IPS-15b (cell line): ENCODE measurements at regions not wholly inside any gene's neighbourhood (a gene's known extent, or its start where the extent isn't known, plus 50 kb on each side); places are given as distances from the start of the nearest gene placed in this dataset.

ENCODE experiments used
- H3K27me3 ChIP-seq: one replicate; pipeline ENCODE4 v1.6.1; 2013; ENCODE audit warnings: low read length; ENCODE audit not compliant: control insufficient read depth, insufficient read depth
- H3K36me3 ChIP-seq: one replicate; pipeline ENCODE4 v1.6.1; 2013; ENCODE audit warnings: low read length; ENCODE audit not compliant: control insufficient read depth, insufficient read depth
- H3K4me1 ChIP-seq: one replicate; pipeline ENCODE4 v1.6.1; 2013; ENCODE audit warnings: mild to moderate bottlenecking, low read length; ENCODE audit not compliant: control insufficient read depth, insufficient read depth
- H3K4me3 ChIP-seq: one replicate; pipeline ENCODE4 v1.5.1; 2013; ENCODE audit warnings: low read depth, low read length
- H3K9ac ChIP-seq: one replicate; pipeline ENCODE4 v1.6.1; 2013; ENCODE audit warnings: low read depth, mild to moderate bottlenecking, low read length
- H3K9me3 ChIP-seq: one replicate; pipeline ENCODE4 v1.6.1; 2013; ENCODE audit warnings: mild to moderate bottlenecking, low read length; ENCODE audit not compliant: control insufficient read depth, insufficient read depth

DNA sequence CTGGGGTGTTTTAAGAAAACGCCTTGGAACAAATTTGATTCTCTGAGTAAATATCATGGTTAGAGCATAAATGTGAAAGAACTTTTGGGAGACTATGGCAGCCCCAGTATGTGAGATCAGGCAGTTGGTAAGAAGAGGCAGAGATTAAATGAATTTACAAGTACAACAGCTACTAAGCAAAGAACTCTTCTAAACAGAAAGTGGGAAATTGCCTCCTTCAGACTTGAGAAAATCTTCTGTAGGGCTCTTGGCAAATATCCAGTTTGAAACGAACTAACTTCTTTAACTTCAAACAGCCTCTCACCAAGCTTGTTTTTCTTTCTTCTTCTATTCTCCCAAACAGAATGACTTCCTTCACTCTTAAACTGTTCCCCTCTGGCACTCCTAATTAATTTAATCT, 337.7 kb downstream of the SIPA1L2 start:
- Histone ChIP-seq H3K27me3 (no peaks in the 10 kb centered on the region), H3K9me3 (no peaks in the 10 kb centered on the region), H3K4me3 (no peak overlapping the region), H3K4me1 (no peaks in the 10 kb centered on the region), H3K9ac (no peak overlapping the region), H3K36me3 (no peaks in the 10 kb centered on the region)

DNA sequence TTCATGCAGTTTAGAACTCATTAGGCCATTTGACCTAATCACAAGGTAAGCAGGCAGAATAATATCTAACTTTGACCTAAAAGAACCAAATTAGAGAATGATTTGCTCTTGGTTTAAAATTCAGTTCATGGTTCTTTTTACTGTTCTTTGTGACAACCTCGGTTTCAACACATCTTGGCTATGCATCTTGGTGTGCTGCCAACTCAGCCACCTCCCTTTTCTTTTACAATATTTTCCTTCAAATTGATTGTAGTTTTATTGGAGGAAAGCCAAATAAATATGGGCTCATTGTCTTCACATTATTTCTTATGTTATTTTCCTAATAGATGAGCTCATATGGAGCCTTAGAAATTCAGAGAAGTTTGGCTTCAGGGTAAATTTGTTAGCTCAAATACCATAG, 338.3 kb downstream of the SIPA1L2 start:
- Histone ChIP-seq H3K36me3 (no peaks in the 10 kb centered on the region), H3K4me3 (no peak overlapping the region), H3K9me3 (no peaks in the 10 kb centered on the region), H3K9ac (no peak overlapping the region), H3K4me1 (no peaks in the 10 kb centered on the region), H3K27me3 (no peaks in the 10 kb centered on the region)

DNA sequence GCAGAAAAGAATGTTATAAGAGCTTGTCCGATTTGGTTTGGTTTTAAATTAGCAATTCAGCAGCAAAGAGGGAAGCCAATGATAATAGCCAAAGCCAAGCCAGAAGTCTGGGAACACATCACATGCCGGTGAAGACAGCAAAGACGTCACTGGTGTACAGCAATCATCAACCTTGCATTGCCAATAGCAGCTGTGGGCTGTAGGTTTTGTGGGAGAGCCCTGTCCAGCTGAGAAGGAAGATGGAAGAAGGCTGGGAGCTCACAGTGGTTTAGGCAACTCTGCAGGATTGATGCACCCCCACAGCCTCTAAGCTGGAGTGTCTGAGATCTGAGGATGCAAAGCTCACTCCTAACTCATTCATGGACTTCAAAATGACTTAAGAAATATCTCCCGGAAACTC, 338.7 kb downstream of the SIPA1L2 start:
- H3K4me1 ChIP-seq: no peaks in the 10 kb centered on the region
- no peaks in the 10 kb centered on the region for H3K9me3 ChIP-seq

DNA sequence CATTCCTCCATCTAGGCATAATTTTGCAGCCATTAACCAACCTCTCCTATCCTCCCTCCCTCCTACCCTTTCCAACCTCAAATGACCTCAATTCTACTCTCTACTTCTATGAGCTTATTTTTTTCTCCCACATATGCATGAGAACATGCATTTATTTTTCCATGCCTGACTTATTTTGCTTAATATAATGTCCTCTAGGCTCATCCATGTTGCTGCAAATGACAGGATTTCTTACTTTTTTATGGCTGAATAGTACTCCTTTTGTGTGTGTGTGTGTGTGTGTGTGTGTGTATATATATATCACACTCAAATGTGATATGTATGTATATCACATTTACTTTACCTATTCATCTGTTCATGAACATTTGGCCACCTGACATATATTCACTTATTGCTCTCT, 339.4 kb downstream of the SIPA1L2 start:
- no peaks in the 10 kb centered on the region for H3K27me3 ChIP-seq
- H3K36me3 ChIP-seq: no peaks in the 10 kb centered on the region
- H3K9me3 ChIP-seq: no peaks in the 10 kb centered on the region
- H3K4me1 ChIP-seq: no peaks in the 10 kb centered on the region
- no peak overlapping the region for H3K9ac ChIP-seq
- no peak overlapping the region for H3K4me3 ChIP-seq

More for the DNA sequence above, 338.7 kb downstream of the SIPA1L2 start:
- H3K27me3 ChIP-seq: no peaks in the 10 kb centered on the region
- H3K36me3 ChIP-seq: no peaks in the 10 kb centered on the region
- H3K4me3 ChIP-seq: no peak overlapping the region
- H3K9ac ChIP-seq: no peak overlapping the region

DNA sequence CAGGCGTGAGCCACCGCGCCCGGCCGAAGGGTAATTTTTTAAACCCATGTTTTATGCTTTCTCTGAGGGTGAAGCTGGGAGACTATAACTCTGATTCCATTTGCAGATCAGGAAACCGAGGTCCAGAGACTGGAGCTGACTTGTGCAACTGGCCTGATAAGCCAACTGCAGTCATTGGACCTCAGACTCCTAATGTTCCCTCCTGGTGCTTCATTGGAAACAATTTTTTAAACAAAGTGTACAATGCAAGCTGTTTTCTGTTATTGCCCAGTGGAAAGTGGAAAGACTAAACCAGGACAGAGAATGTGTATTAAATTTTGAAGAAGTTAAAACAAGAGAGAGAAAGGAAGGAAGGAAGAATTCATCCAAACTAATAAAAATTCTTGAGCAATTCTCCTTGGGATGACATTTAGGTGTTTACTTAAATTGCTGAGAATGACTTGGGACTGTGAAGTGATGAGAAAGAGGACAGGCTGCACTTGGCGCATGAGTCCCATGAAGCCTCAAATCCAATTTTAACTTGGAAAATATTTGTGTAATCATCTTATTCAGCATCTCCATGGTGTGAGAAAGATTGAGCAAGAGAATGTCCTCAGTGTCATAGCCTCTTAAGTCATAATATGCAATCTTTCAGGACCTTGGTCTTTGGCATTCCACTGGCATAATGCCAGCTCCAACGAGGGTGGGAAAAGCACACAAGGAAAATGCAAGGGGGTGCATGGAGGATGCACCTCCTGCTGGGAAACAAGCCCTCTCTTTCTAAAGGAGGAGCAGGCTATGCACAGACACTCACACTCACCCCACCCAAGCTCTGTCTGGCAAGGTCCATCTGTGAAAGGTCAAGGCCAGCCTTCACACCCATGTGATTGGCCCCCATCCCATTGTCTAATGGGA, 342.0 kb downstream of the SIPA1L2 start:
- H3K9ac ChIP-seq: no peak overlapping the region
- H3K4me1 ChIP-seq: no peaks in the 10 kb centered on the region
- H3K36me3 ChIP-seq: no peaks in the 10 kb centered on the region
- H3K4me3 ChIP-seq: no peak overlapping the region
- H3K9me3 ChIP-seq: no peaks in the 10 kb centered on the region
- H3K27me3 ChIP-seq: no peaks in the 10 kb centered on the region

DNA sequence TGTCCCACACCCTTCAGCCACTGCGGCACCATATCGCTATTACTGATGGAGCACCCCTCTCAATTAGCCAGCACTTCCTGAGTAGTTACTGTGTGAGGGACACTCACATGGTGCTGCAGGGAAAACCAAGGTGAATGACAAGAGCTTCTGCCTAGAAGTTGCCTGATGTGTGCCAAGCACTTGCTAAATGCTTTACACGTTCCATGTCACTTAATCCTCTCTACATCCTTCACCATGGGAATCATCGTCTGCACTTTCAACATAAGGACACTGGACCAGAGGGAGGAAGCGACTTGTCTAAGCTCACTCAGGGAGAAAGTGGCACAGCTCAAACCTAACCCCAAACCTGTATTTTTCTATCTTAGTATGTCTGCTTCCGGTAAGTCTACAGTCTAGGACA, 344.8 kb downstream of the SIPA1L2 start:
- Histone ChIP-seq H3K4me3 (no peak overlapping the region), H3K27me3 (no peaks in the 10 kb centered on the region), H3K36me3 (no peaks in the 10 kb centered on the region), H3K4me1 (no peaks in the 10 kb centered on the region), H3K9me3 (no peaks in the 10 kb centered on the region), H3K9ac (no peak overlapping the region)

DNA sequence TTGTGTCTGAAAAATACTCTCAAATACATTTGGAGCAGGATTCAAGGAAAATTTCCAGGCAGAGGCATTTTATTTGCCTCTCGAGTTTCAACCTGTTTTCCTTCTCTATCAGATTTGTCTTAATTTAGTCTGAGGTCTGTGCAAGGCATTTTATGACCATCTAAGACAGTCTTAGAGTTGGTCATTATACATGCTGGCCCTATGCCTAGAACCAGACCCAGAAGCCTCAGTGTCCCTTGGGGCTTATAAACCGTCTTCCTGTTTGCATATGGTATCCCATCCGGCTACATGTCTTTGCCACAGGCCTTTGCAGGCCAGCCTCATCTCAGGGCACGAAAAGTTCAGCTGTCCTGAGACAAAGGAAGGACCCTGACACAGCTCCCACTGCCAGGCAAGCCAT, 346.1 kb downstream of the SIPA1L2 start:
- Histone ChIP-seq H3K27me3 (peaks cover 2% of the 10 kb centered on the region), H3K9me3 (no peaks in the 10 kb centered on the region), H3K36me3 (no peaks in the 10 kb centered on the region), H3K4me1 (peaks cover 3% of the 10 kb centered on the region), H3K4me3 (no peak overlapping the region), H3K9ac (no peak overlapping the region)

DNA sequence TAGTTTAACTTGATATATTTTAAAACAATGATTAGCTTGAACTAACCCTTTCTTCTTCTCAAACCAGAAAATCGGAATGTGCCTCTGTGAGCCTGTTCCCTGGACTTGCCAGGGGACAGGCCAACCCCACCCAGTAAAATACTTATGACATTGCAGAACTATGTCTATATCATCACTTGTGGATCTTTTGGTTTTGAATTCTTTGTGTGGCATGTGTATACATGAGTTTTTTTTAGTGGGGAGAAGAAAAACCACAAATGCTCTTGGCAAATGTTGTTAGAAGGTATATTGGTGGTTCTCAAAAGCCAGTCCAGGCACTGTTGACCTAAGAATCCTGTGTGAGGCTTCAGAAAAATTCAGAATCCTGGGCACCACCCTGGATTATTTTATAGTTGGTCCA, 347.4 kb downstream of the SIPA1L2 start:
- Histone ChIP-seq H3K4me3 (no peak overlapping the region), H3K36me3 (no peaks in the 10 kb centered on the region), H3K27me3 (peaks cover 2% of the 10 kb centered on the region), H3K9ac (no peak overlapping the region), H3K9me3 (no peaks in the 10 kb centered on the region), H3K4me1 (peaks cover 3% of the 10 kb centered on the region)

DNA sequence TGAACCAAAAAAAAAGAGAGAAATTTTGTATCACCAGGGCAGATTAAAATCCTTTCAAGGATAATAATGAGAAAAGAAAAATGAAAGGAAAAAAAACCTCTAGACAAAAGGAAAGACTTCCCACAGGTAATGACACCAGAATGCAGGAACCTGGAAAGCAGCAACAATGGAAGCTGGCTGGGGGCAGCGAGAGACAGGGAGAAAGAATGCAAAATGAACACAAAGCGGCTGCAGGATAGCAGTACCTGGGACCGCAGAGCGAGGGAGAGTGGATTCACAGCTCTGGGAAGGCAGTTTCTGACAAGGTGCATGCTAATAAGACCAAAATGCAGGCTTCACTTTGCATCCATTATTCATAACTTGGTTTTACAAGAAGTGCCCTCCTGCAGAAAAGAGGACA, 349.0 kb downstream of the SIPA1L2 start:
- Histone ChIP-seq H3K4me3 (no peak overlapping the region), H3K4me1 (peaks cover 3% of the 10 kb centered on the region), H3K36me3 (no peaks in the 10 kb centered on the region), H3K9me3 (no peaks in the 10 kb centered on the region), H3K27me3 (peaks cover 4% of the 10 kb centered on the region), H3K9ac (no peak overlapping the region)

DNA sequence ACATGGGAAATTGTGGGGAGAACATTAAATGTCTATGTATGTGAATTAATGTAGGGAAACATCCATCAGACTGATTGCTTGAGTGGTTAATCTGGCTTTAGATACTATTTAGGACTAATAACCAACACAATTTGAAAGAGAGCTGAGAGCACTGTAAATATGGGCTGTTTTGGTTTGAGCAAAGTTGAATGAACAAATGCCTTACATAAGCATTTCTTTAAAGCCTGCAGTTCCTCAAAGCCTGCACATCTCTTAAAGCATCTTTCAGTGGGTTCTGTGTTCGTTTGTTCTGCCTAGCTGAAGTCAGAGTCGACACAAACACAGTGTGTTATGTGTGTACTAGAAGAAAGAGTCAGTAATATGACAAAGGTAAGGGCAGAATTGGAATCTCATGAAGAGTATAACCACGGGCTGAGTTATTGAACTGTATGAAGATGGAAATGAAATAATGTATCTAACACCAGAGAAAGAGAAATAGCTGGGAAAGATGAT, 350.0 kb downstream of the SIPA1L2 start:
- no peaks in the 10 kb centered on the region for H3K36me3 ChIP-seq
- no peak overlapping the region for H3K9ac ChIP-seq
- peaks cover 4% of the 10 kb centered on the region for H3K27me3 ChIP-seq
- no peaks in the 10 kb centered on the region for H3K9me3 ChIP-seq
- peaks cover 3% of the 10 kb centered on the region for H3K4me1 ChIP-seq
- no peak overlapping the region for H3K4me3 ChIP-seq

DNA sequence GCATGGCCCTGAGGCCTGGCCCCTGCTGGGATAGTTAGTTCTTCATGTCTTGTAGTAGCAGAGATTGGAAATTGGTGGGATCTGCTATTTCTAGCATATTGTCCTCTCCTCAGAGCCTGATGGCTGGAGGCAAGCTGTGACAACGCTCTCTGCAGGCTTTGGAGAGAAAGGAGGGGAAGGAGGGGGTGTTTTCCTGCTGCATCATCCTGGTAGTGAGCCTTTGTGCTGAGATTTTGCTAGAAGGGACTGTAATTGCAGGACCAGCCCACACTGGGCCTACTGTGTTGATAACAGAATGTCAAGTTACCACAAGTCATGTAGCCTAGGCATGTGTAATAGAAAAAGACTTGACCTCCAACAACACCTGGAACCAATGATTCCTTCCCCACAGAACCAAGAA, 351.0 kb downstream of the SIPA1L2 start:
- Histone ChIP-seq H3K9me3 (no peaks in the 10 kb centered on the region), H3K4me1 (peaks cover 3% of the 10 kb centered on the region), H3K27me3 (peaks cover 4% of the 10 kb centered on the region), H3K36me3 (no peaks in the 10 kb centered on the region), H3K4me3 (no peak overlapping the region), H3K9ac (no peak overlapping the region)

DNA sequence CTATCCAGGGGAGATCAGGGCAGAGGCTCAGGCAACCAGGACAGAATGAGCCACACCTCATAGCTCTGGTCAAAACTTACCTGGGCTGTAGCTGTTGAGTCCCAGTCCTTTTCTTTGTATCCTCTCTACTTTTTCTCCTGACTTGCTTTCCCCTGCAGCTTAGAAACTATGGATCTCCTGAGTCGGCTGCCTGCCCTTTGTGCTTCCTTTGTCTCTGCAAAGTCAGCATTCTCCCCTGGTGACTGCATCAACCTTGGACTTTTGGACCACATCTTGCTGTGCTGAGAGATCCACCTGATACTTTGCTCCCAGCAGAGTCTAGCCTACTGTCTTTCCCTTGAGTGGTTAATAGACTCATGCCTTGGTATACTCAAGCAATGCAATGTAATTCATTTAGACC, 353.3 kb downstream of the SIPA1L2 start:
- Histone ChIP-seq H3K36me3 (no peaks in the 10 kb centered on the region), H3K4me1 (peaks cover 3% of the 10 kb centered on the region), H3K9me3 (no peaks in the 10 kb centered on the region), H3K9ac (no peak overlapping the region), H3K4me3 (no peak overlapping the region), H3K27me3 (peaks cover 4% of the 10 kb centered on the region)
